ENCODE measurements at regions not wholly inside any gene's neighbourhood (a gene's known extent, or its start where the extent isn't known, plus 50 kb on each side); places are given as distances from the start of the nearest gene placed in this dataset.

DNA sequence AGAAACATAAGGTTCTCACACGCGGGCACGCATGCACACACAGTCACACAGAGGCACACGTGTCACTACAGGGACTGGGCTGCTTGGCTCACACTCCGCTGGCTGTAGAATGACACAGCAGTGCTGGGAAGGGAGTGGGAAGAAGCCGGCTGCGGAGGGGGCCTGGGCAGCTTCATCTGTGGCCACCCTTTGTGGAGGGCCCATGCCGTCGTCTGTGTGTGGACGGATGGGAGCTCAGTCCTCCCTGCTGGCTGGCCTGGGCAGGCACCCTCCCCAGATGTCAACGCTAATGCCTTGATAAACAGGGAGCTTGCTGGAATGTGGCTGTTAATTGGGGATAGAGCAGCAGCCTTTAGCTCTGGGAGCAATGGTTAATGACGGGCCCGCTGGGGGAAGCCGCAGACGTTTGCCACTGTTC is 621.1 kb downstream of the BCOR start:
- ChIA-PET POLR2A (no interaction called here), CTCF (no interaction called here)
- TF ChIP-seq, protein P1, sequence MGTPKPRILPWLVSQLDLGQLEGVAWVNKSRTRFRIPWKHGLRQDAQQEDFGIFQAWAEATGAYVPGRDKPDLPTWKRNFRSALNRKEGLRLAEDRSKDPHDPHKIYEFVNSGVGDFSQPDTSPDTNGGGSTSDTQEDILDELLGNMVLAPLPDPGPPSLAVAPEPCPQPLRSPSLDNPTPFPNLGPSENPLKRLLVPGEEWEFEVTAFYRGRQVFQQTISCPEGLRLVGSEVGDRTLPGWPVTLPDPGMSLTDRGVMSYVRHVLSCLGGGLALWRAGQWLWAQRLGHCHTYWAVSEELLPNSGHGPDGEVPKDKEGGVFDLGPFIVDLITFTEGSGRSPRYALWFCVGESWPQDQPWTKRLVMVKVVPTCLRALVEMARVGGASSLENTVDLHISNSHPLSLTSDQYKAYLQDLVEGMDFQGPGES (IDR thresholded peaks at IDR 0.05; ENCODE audit: low read depth, low read length) = no peak
- no peak for TF ChIP-seq ELF1 (IDR thresholded peaks at IDR 0.05)
- TF ChIP-seq SMC3 (IDR thresholded peaks at IDR 0.05; ENCODE audit: low read depth, low read length) = no peak
- TF ChIP-seq, protein P2, sequence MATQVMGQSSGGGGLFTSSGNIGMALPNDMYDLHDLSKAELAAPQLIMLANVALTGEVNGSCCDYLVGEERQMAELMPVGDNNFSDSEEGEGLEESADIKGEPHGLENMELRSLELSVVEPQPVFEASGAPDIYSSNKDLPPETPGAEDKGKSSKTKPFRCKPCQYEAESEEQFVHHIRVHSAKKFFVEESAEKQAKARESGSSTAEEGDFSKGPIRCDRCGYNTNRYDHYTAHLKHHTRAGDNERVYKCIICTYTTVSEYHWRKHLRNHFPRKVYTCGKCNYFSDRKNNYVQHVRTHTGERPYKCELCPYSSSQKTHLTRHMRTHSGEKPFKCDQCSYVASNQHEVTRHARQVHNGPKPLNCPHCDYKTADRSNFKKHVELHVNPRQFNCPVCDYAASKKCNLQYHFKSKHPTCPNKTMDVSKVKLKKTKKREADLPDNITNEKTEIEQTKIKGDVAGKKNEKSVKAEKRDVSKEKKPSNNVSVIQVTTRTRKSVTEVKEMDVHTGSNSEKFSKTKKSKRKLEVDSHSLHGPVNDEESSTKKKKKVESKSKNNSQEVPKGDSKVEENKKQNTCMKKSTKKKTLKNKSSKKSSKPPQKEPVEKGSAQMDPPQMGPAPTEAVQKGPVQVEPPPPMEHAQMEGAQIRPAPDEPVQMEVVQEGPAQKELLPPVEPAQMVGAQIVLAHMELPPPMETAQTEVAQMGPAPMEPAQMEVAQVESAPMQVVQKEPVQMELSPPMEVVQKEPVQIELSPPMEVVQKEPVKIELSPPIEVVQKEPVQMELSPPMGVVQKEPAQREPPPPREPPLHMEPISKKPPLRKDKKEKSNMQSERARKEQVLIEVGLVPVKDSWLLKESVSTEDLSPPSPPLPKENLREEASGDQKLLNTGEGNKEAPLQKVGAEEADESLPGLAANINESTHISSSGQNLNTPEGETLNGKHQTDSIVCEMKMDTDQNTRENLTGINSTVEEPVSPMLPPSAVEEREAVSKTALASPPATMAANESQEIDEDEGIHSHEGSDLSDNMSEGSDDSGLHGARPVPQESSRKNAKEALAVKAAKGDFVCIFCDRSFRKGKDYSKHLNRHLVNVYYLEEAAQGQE (IDR thresholded peaks at IDR 0.05; ENCODE audit: low read depth, low read length) = no peak
- no peak for TF ChIP-seq GABPA (IDR thresholded peaks at IDR 0.05; ENCODE audit: low read depth)
- no peak for TF ChIP-seq EZH2phosphoT487 (IDR thresholded peaks at IDR 0.05; ENCODE audit: borderline replicate concordance, low read depth)
- TF ChIP-seq MEF2A (IDR thresholded peaks at IDR 0.05; ENCODE audit: borderline replicate concordance, low read depth) = no peak
- H3K4me2 ChIP-seq = no peak overlapping the region
- no peak for DNase-seq
- no peak overlapping the region for H2AFZ ChIP-seq (ENCODE audit: low read depth)
- peaks cover 19% of the 10 kb centered on the region for H3K27me3 ChIP-seq (ENCODE audit: insufficient read depth)
- H3F3A ChIP-seq (replicated peaks; ENCODE audit: insufficient read depth) = no peaks in the 10 kb centered on the region
- no peak overlapping the region for H3K9ac ChIP-seq
- peaks cover 0 to 4% of the 10 kb centered on the region in 2 experiments; a peak in 1 of 4 replicates for H3K4me1 ChIP-seq (ENCODE audit: control insufficient read depth in 1 of 2, insufficient read depth in 2 of 2, low read depth in 1 of 2, low read length in 1 of 2)
- H4K20me1 ChIP-seq (ENCODE audit: insufficient read depth) = no peaks in the 10 kb centered on the region
- no peaks in the 10 kb centered on the region for H3K9me3 ChIP-seq
- H3K27ac ChIP-seq (ENCODE audit: low read depth in 2 of 2, low read length in 1 of 2) = no peak overlapping the region
- 55% methylated on average over 14 of the region's 15 CpGs for WGBS (ENCODE audit: low lambda C conversion rate)
- H3K79me2 ChIP-seq (ENCODE audit: insufficient read depth) = no peaks in the 10 kb centered on the region
- no peaks in the 10 kb centered on the region for H3K9me2 ChIP-seq
- no peak overlapping the region for H3K4me3 ChIP-seq (ENCODE audit: low read depth in 2 of 2, low read length in 1 of 2)
- no peaks in the 10 kb centered on the region for H3K36me3 ChIP-seq (replicated peaks in 1 of 2; ENCODE audit: control insufficient read depth in 1 of 2, insufficient read depth in 2 of 2, low read length in 1 of 2)

DNA sequence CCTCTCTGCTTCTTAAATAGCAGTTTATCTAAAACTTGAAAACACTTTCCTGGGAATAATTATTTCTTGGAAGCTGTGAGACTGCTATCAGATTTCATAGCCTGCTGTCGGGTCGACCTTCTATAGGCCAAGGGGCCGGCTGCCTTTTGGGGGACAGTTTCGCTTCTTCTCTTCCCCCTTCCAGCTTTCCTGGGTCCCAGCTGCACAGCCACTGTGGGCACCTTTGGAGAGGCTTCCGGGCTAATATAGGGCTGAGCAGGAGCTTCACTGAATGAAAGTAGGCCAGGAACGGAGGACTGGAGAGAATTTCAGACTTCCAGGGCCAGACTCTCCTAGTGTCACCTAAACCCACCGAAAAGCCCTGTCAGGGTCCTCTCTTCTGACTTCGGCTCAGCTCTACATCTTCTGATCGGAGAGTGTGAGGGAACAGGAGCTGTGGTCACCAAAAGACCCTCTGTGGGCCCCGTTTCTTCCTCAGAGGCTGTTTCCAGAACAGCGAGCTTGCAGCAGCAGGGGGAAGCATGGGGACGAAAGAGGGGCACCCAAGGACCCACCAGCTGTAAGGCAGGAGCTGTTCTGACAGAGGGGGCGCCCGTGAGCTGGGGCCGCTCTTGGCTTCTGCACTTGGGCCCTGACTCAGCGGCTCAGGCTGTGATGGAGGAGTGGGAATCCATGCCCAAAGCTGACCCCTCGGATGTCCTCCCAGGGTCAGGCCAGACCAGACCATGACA is 620.6 kb downstream of the BCOR start:
- TF ChIP-seq, protein P2 (IDR thresholded peaks at IDR 0.05; ENCODE audit: low read depth, low read length) = no peak
- no peaks in the 10 kb centered on the region for H3K79me2 ChIP-seq (ENCODE audit: insufficient read depth)
- H2AFZ ChIP-seq (ENCODE audit: low read depth) = no peak overlapping the region

More for the DNA sequence above, 620.6 kb downstream of the BCOR start:
- Histone ChIP-seq H4K20me1 (ENCODE audit: insufficient read depth) (no peaks in the 10 kb centered on the region), H3K27ac (ENCODE audit: low read depth in 2 of 2, low read length in 1 of 2) (no peak overlapping the region), H3K9ac (no peak overlapping the region), H3K4me2 (no peak overlapping the region), H3K4me1 (ENCODE audit: control insufficient read depth in 1 of 2, insufficient read depth in 2 of 2, low read depth in 1 of 2, low read length in 1 of 2) (peaks cover 0 to 4% of the 10 kb centered on the region in 2 experiments; a peak in 1 of 4 replicates), H3K9me2 (no peaks in the 10 kb centered on the region), H3F3A (replicated peaks; ENCODE audit: insufficient read depth) (no peaks in the 10 kb centered on the region), H3K9me3 (no peaks in the 10 kb centered on the region), H3K36me3 (replicated peaks in 1 of 2; ENCODE audit: control insufficient read depth in 1 of 2, insufficient read depth in 2 of 2, low read length in 1 of 2) (no peaks in the 10 kb centered on the region), H3K27me3 (ENCODE audit: insufficient read depth) (peaks cover 24% of the 10 kb centered on the region), H3K4me3 (ENCODE audit: low read depth in 2 of 2, low read length in 1 of 2) (no peak overlapping the region)
- ChIA-PET CTCF (no interaction called here), POLR2A (no interaction called here)
- no peak for DNase-seq
- WGBS (ENCODE audit: low lambda C conversion rate) = 46% methylated on average over 11 of the region's 17 CpGs
